Effector memory CD4-positive, alpha-beta T cell (primary cell): ENCODE measurements at regions not wholly inside any gene's neighbourhood (a gene's known extent, or its start where the extent isn't known, plus 50 kb on each side); places are given as distances from the start of the nearest gene placed in this dataset.

Experiments
- DNase-seq, 3 donors: peaks; one replicate each; pipeline ENCODE4 v3.0.0-alpha.2; 2020
- H3K27ac ChIP-seq: 2 replicates; pipeline ENCODE4 v1.7.0; 2013; ENCODE audit warnings: mild to moderate bottlenecking, low read length, moderate library complexity; ENCODE audit not compliant: insufficient read depth, poor library complexity, severe bottlenecking
- H3K27me3 ChIP-seq: replicated peaks from 2 replicates; pipeline ENCODE4 v1.7.0; 2013; ENCODE audit warnings: mild to moderate bottlenecking, low read length; ENCODE audit not compliant: insufficient read depth, control insufficient read depth, poor library complexity, severe bottlenecking
- H3K36me3 ChIP-seq: 2 replicates; pipeline ENCODE4 v1.7.0; 2013; ENCODE audit warnings: mild to moderate bottlenecking, low read length, moderate library complexity; ENCODE audit not compliant: control insufficient read depth, insufficient read depth
- H3K4me1 ChIP-seq: 2 replicates; pipeline ENCODE4 v1.7.0; 2013; ENCODE audit warnings: low read length, mild to moderate bottlenecking; ENCODE audit not compliant: control insufficient read depth, insufficient read depth, poor library complexity, severe bottlenecking
- H3K4me3 ChIP-seq: 2 replicates; pipeline ENCODE4 v1.7.0; 2013; ENCODE audit warnings: low read length, low read depth, mild to moderate bottlenecking; ENCODE audit not compliant: insufficient read depth, poor library complexity, severe bottlenecking
- H3K9me3 ChIP-seq: 2 replicates; pipeline ENCODE4 v1.7.0; 2013; ENCODE audit warnings: mild to moderate bottlenecking, low read length, moderate library complexity; ENCODE audit not compliant: control insufficient read depth

DNA sequence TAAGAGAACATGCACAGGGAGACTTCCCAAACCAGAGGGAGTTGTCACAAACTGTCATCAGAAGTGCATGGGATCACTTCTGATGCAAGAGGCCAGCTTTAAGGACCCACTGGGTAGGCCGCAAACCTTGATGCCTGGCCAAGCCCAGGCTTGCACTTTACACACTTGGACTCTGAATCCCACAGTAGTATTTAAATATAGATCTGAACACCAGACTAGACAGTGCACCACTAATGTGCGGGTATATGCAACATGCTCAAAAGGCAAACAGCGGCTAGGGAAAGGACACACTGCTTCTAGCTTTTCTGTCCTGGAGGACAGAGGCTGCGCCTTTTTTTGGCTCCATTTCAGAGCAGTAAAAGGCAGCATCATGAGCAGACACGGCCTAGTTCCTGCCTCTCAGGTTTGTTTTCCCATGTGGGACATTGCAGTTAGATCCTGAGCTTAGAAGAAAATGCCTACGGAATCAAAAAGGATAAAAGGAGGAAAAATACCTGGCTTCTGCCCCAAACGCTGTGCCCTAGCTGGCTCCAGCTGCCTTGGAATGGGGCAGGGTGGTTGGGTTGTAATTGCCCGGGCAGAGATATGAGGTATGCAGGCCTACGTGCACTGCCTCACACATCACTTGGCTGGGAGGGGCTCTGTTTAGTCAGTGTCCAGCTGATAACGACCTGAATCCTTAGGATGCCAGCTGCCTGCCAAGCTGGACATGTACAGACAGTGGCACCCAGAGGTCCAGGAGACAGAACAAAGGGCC, 84.5 kb upstream of the EGLN3 start:
- Histone ChIP-seq H3K4me1 (no peaks in the 10 kb centered on the region), H3K9me3 (no peaks in the 10 kb centered on the region), H3K27ac (no peak overlapping the region), H3K4me3 (no peak overlapping the region), H3K36me3 (no peaks in the 10 kb centered on the region), H3K27me3 (no peaks in the 10 kb centered on the region)
- no peak for DNase-seq

- no peaks in the 10 kb centered on the region for H3K27me3 ChIP-seq
- no peak for DNase-seq
- no peak overlapping the region for H3K27ac ChIP-seq
- no peaks in the 10 kb centered on the region for H3K9me3 ChIP-seq
- H3K4me1 ChIP-seq, result no peaks in the 10 kb centered on the region
- no peaks in the 10 kb centered on the region for H3K36me3 ChIP-seq
- no peak overlapping the region for H3K4me3 ChIP-seq
Measured at GRCh38 chr14:34034447-34035176, 83.7 kb upstream of the EGLN3 start.

- Histone ChIP-seq H3K27ac (no peak overlapping the region), H3K27me3 (no peaks in the 10 kb centered on the region)
Measured at GRCh38 chr14:34032720-34033119, 81.8 kb upstream of the EGLN3 start.

DNA sequence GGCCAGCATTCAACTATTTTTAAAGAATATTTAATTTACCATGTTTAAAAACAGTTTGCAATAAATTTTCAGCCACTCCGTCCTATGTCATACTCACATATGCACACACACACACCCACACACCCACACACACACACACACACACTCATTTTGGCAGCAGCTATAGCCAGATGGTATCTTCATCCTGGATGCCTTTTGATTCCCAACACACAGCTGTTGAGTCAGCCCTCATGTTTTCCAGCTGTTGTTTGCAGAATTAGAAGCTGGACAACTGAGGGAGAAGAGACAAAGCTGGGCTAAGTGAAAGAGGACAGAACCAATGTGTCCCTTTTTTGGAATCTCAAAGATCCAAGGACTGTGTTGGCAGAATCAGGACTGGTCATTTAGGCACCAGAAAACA, 80.0 kb upstream of the EGLN3 start:
- Histone ChIP-seq H3K4me3 (no peak overlapping the region), H3K9me3 (no peaks in the 10 kb centered on the region), H3K27ac (no peak overlapping the region), H3K4me1 (no peaks in the 10 kb centered on the region), H3K36me3 (no peaks in the 10 kb centered on the region), H3K27me3 (no peaks in the 10 kb centered on the region)
- no peak for DNase-seq

More at GRCh38 chr14:34032720-34033119, 81.8 kb upstream of the EGLN3 start:
- H3K9me3 ChIP-seq, result no peaks in the 10 kb centered on the region
- DNase-seq, result no peak
- no peak overlapping the region for H3K4me3 ChIP-seq
- no peaks in the 10 kb centered on the region for H3K36me3 ChIP-seq
- H3K4me1 ChIP-seq, result no peaks in the 10 kb centered on the region

DNA sequence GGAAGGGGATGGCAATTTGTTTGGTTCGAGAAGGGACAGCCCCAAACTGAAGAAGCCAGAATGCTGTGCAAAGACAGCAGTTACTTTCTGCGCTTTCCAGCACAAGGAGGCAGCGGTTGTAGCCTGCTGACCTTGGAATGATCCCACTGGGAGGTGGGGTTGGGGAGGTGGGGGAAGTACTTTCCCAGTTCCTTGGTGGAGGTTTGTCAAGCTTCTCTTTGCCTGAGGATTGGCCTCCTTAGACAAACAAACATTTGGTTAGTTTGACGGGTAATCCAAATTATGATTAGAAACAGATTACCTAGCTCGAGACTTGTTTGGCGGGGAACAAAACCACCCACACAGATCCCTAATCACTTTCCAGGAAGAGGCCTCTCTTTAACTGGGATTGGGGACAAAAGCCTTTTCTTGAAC, 79.1 kb upstream of the EGLN3 start:
- Histone ChIP-seq H3K27ac (no peak overlapping the region), H3K27me3 (no peaks in the 10 kb centered on the region), H3K4me1 (no peaks in the 10 kb centered on the region), H3K4me3 (no peak overlapping the region), H3K36me3 (no peaks in the 10 kb centered on the region), H3K9me3 (no peaks in the 10 kb centered on the region)
- DNase-seq, result no peak

DNA sequence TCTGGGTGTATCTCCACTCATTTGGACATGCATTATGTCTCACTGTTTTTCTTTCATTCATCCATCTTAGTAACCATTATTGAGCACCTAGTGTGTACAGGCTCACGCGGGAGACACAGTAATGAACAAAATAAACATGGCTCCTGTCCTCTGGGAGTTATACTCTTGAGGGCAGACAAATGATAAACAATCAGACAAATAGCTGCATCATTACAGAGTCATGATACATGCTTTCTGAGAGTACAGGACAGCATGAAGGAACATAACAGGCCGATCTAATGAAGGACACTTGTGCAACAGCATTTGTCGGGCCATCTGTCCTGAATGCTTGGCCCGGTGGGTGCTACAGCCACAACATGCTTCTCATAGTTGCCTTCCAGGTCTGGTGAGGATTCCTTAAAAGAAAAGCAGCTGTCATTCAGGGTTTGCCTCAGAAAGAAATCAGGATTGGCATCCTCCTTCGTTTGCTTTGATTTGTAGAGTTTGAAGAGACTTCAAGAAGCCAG, 77.2 kb upstream of the EGLN3 start:
- H3K9me3 ChIP-seq, result no peaks in the 10 kb centered on the region
- no peaks in the 10 kb centered on the region for H3K27me3 ChIP-seq
- H3K27ac ChIP-seq, result no peak overlapping the region
- no peaks in the 10 kb centered on the region for H3K4me1 ChIP-seq
- no peaks in the 10 kb centered on the region for H3K36me3 ChIP-seq
- no peak for DNase-seq
- no peak overlapping the region for H3K4me3 ChIP-seq

- DNase-seq, result no peak
Measured at GRCh38 chr14:34027130-34027989, 76.5 kb upstream of the EGLN3 start.

GRCh38 chr14:34025325-34026017, 74.6 kb upstream of the EGLN3 start:
- H3K36me3 ChIP-seq, result no peaks in the 10 kb centered on the region
- H3K27ac ChIP-seq, result no peak overlapping the region
- no peaks in the 10 kb centered on the region for H3K4me1 ChIP-seq
- no peaks in the 10 kb centered on the region for H3K27me3 ChIP-seq
- H3K4me3 ChIP-seq, result no peak overlapping the region
- no peaks in the 10 kb centered on the region for H3K9me3 ChIP-seq
- no peak for DNase-seq

More at GRCh38 chr14:34027130-34027989, 76.5 kb upstream of the EGLN3 start:
- H3K4me1 ChIP-seq, result no peaks in the 10 kb centered on the region
- no peak overlapping the region for H3K27ac ChIP-seq
- no peak overlapping the region for H3K4me3 ChIP-seq
- no peaks in the 10 kb centered on the region for H3K9me3 ChIP-seq
- H3K36me3 ChIP-seq, result no peaks in the 10 kb centered on the region
- H3K27me3 ChIP-seq, result no peaks in the 10 kb centered on the region

- Histone ChIP-seq H3K27ac (no peak overlapping the region), H3K27me3 (no peaks in the 10 kb centered on the region), H3K9me3 (no peaks in the 10 kb centered on the region), H3K4me3 (no peak overlapping the region), H3K36me3 (no peaks in the 10 kb centered on the region), H3K4me1 (no peaks in the 10 kb centered on the region)
- no peak for DNase-seq
Measured at GRCh38 chr14:34024768-34025144, 73.9 kb upstream of the EGLN3 start.
